K562 (cell line): ENCODE measurements at regions not wholly inside any gene's neighbourhood (a gene's known extent, or its start where the extent isn't known, plus 50 kb on each side); places are given as distances from the start of the nearest gene placed in this dataset.

Experiments
- ATAC-seq: fragments of 200-7000 bp; cut with Tn5 transposase; 3 replicates; pipeline ENCODE4 v1.9.1; 2020; ENCODE audit warnings: moderate library complexity
- BruUV-seq: library from RNA; stranded (reverse); fragments of 400-500 nt; replicated peaks from 2 replicates; lab custom pipeline; 2021; lab: Mats Ljungman, UMichigan
- CTCF ChIA-PET: fragments of 300-600 bp; formaldehyde crosslinking; extraction: SDS; loops from one replicate; lab custom pipeline; 2021; ENCODE audit warnings: low intra/inter-chr PET ratio; lab: Yijun Ruan, JAX
- POLR2A ChIA-PET: fragments of 300-600, 350-650 bp; sonication (Branson Sonifier 250); formaldehyde crosslinking; extraction: SDS; loops from one replicate; lab custom pipeline; 2021; ENCODE audit warnings: antibody characterized with exemption, inconsistent platforms; lab: Yijun Ruan, JAX
- DNase-seq, 4 experiments: peaks; one replicate each; pipeline versions ENCODE4 v3.0.0 to v3.0.0-alpha.2; 2011 to 2018; ENCODE audit warnings: low spot score in 3 of 4, mixed read lengths in 3 of 4; ENCODE audit errors: extremely low read depth in 1 of 4
- FAIRE-seq: peaks from 2 replicates; lab custom pipeline; 2011; peaks lifted over from hg19 to GRCh38; lab: Jason Lieb, UNC
- H2AFZ ChIP-seq: 2 replicates; pipeline ENCODE4 v1.6.0; 2011; ENCODE audit warnings: low read depth, low read length, control low read depth, inconsistent platforms
- H3K27ac ChIP-seq: fragments of 200-600 bp; 3 replicates; pipeline ENCODE4 v1.8.0; 2011; ENCODE audit warnings: low read depth, mild to moderate bottlenecking, control low read depth, inconsistent platforms, low read length, moderate library complexity, mixed read lengths; ENCODE audit errors: extremely low read depth
- H3K27me3 ChIP-seq, 2 experiments: fragments of 300-600 bp in 1 of 2; 2 replicates in 1 of 2; 3 replicates in 1 of 2; pipeline versions ENCODE4 v1.6.0 to v1.8.0; 2011; ENCODE audit warnings: inconsistent platforms in 2 of 2, low read length in 2 of 2, mild to moderate bottlenecking in 1 of 2, mixed read lengths in 1 of 2, moderate library complexity in 1 of 2; ENCODE audit not compliant: control insufficient read depth in 2 of 2, insufficient read depth in 2 of 2
- H3K36me3 ChIP-seq: fragments of 300-600 bp; 3 replicates; pipeline ENCODE4 v1.8.0; 2011; ENCODE audit warnings: mild to moderate bottlenecking, low read length, inconsistent platforms; ENCODE audit not compliant: control insufficient read depth, insufficient read depth
- H3K4me1 ChIP-seq, 2 experiments: fragments of 200-600 bp in 1 of 2; replicated peaks in 1 of 2; 2 replicates in 1 of 2; 3 replicates in 1 of 2; pipeline versions ENCODE4 v1.5.1 to v1.8.0; 2011; ENCODE audit warnings: inconsistent platforms in 2 of 2, low read length in 2 of 2, mild to moderate bottlenecking in 1 of 2, mixed read lengths in 1 of 2, moderate library complexity in 1 of 2; ENCODE audit not compliant: control insufficient read depth in 2 of 2, insufficient read depth in 2 of 2
- H3K4me2 ChIP-seq: 2 replicates; pipeline ENCODE4 v1.6.1; 2011; ENCODE audit warnings: low read length, control low read depth, inconsistent platforms, mixed read lengths; ENCODE audit not compliant: insufficient read depth
- H3K4me3 ChIP-seq: fragments of 200-600 bp; sonication (generic), shearing (Covaris generic); 2 replicates; pipeline ENCODE4 v1.5.1; 2016; ENCODE audit warnings: control low read depth, inconsistent platforms
- H3K79me2 ChIP-seq: fragments of 200-600 bp; 3 replicates; pipeline ENCODE4 v1.8.0; 2011; ENCODE audit warnings: low read length, inconsistent platforms; ENCODE audit not compliant: control insufficient read depth, insufficient read depth
- H3K9ac ChIP-seq, 2 experiments: 2 replicates each; pipeline versions ENCODE4 v1.6.0 to v1.6.1; 2011; ENCODE audit warnings: low read depth in 2 of 2, low read length in 2 of 2, control low read depth in 1 of 2, inconsistent platforms in 1 of 2, mild to moderate bottlenecking in 1 of 2, mixed read lengths in 1 of 2; ENCODE audit not compliant: insufficient read depth in 1 of 2
- H3K9me1 ChIP-seq: one replicate; pipeline ENCODE4 v1.6.0; 2011; ENCODE audit warnings: inconsistent platforms, mild to moderate bottlenecking, low read length, moderate library complexity; ENCODE audit not compliant: control insufficient read depth, insufficient read depth
- H3K9me3 ChIP-seq: replicated peaks from 2 replicates; pipeline ENCODE4 v1.5.1; 2011; ENCODE audit warnings: low read depth, low read length, inconsistent platforms; ENCODE audit not compliant: control insufficient read depth, insufficient read depth
- H4K20me1 ChIP-seq: replicated peaks from 2 replicates; pipeline ENCODE4 v1.6.1; 2011; ENCODE audit warnings: low read length, inconsistent platforms, mixed read lengths; ENCODE audit not compliant: control insufficient read depth, insufficient read depth
- CBX1 ChIP-seq: sonication (generic); IDR thresholded peaks from 2 replicates; pipeline ENCODE4 v1.6.1; 2016; ENCODE audit warnings: antibody characterized with exemption, low read depth, mild to moderate bottlenecking
- ETS2 ChIP-seq: IDR thresholded peaks from 2 replicates; pipeline ENCODE4 v1.6.1; 2016; ENCODE audit warnings: borderline replicate concordance, missing genetic modification characterization, mild to moderate bottlenecking, moderate library complexity, missing compliant biosample characterization; ENCODE audit not compliant: poor library complexity, severe bottlenecking
- ETV6 ChIP-seq, 3 experiments: fragments of 150-350 bp in 1 of 3; sonication (generic) in 1 of 3; formaldehyde crosslinking in 1 of 3; IDR thresholded peaks; 2 replicates each; pipeline versions ENCODE4 v1.6.1 to v1.8.0; 2014 to 2022; ENCODE audit warnings: borderline replicate concordance in 2 of 3, low read depth in 2 of 3, antibody characterized with exemption in 1 of 3, low read length in 1 of 3, mild to moderate bottlenecking in 1 of 3, missing genetic modification reagents in 1 of 3
- FOXA3 ChIP-seq, 2 experiments: fragments of 450-650 bp in 1 of 2; sonication (generic) in 1 of 2; formaldehyde crosslinking; IDR thresholded peaks in 1 of 2; conservative IDR thresholded peaks in 1 of 2; 2 replicates each; pipeline versions ENCODE4 v1.4.0 to v1.8.0; 2020 to 2022; ENCODE audit warnings: mild to moderate bottlenecking in 2 of 2, missing genetic modification reagents in 1 of 2
- MAX ChIP-seq: sonication (generic); formaldehyde crosslinking; IDR thresholded peaks from 2 replicates; pipeline ENCODE4 v1.9.0; 2022; ENCODE audit warnings: mild to moderate bottlenecking, missing genetic modification reagents
- MTA1 ChIP-seq: fragments of 450-650 bp; IDR thresholded peaks from 2 replicates; pipeline ENCODE4 v1.6.1; 2017; ENCODE audit warnings: borderline replicate concordance
- NFE2 ChIP-seq: IDR thresholded peaks from 2 replicates; pipeline ENCODE4 v1.6.1; 2014; ENCODE audit warnings: antibody characterized with exemption, low read depth
- NFE2L1 ChIP-seq: fragments of 450-650 bp; IDR thresholded peaks from 2 replicates; pipeline ENCODE4 v1.6.1; 2016; ENCODE audit warnings: missing genetic modification characterization, low read depth, mild to moderate bottlenecking, missing compliant biosample characterization, moderate library complexity, borderline replicate concordance
- NKRF ChIP-seq: fragments of 450-650 bp; IDR thresholded peaks from 2 replicates; pipeline ENCODE4 v1.6.1; 2016; ENCODE audit warnings: borderline replicate concordance
- NONO ChIP-seq, 2 experiments: fragments of 200-400 bp in 1 of 2; fragments of 450-650 bp in 1 of 2; formaldehyde crosslinking in 1 of 2; IDR thresholded peaks; 2 replicates each; pipeline ENCODE4 v1.6.1; 2017; ENCODE audit warnings: low read depth in 2 of 2, mild to moderate bottlenecking in 2 of 2, moderate library complexity in 2 of 2, low read length in 1 of 2
- RFX7 ChIP-seq: fragments of 250-450 bp; sonication (Bioruptor Pico); IDR thresholded peaks from 2 replicates; pipeline ENCODE4 v1.5.1; 2021; ENCODE audit warnings: mild to moderate bottlenecking
- SLC30A9 ChIP-seq: fragments of 250-450 bp; sonication (Bioruptor Pico); IDR thresholded peaks from 2 replicates; pipeline ENCODE4 v1.8.0; 2022; ENCODE audit warnings: mild to moderate bottlenecking, moderate library complexity
- STAT5A ChIP-seq: IDR thresholded peaks from 2 replicates; pipeline ENCODE4 v1.6.1; 2012; ENCODE audit warnings: low read length, inconsistent platforms, borderline replicate concordance
- TAF15 ChIP-seq: fragments of 200-400 bp; formaldehyde crosslinking; IDR thresholded peaks from 2 replicates; pipeline ENCODE4 v1.6.1; 2017; ENCODE audit warnings: mild to moderate bottlenecking, low read depth, low read length, moderate library complexity
- TGIF2 ChIP-seq: sonication (generic); formaldehyde crosslinking; IDR thresholded peaks from 2 replicates; pipeline ENCODE4 v1.8.1; 2022; ENCODE audit warnings: mild to moderate bottlenecking, missing genetic modification reagents, moderate library complexity
- ZBTB11 ChIP-seq, 3 experiments: fragments of 200-800 bp in 1 of 3; fragments of 250-450 bp in 1 of 3; fragments of 450-650 bp in 1 of 3; sonication (Bioruptor Pico) in 1 of 3; sonication (Bioruptor generic) in 1 of 3; formaldehyde crosslinking in 1 of 3; IDR thresholded peaks; 2 replicates each; pipeline versions ENCODE4 v1.6.1 to v1.8.0; 2016 to 2022; ENCODE audit warnings: mild to moderate bottlenecking in 2 of 3, missing genetic modification characterization in 2 of 3, missing compliant biosample characterization in 1 of 3, moderate library complexity in 1 of 3
- ZNF311 ChIP-seq: fragments of 250-450 bp; sonication (Bioruptor Pico); IDR thresholded peaks from 2 replicates; pipeline ENCODE4 v1.4.0; 2020; ENCODE audit warnings: mild to moderate bottlenecking, moderate library complexity
- ZNF707 ChIP-seq: fragments of 250-450 bp; sonication (Bioruptor Pico); conservative IDR thresholded peaks from 2 replicates; pipeline ENCODE4 v1.8.0; 2022; ENCODE audit warnings: inconsistent platforms, mild to moderate bottlenecking, moderate library complexity
- WGBS: fragments of 100-300 bp; shearing (Covaris generic); methylation state at CpG from one replicate; pipeline ENCODE4 v1.1.6; 2016; ENCODE audit warnings: low coverage, mixed read lengths; ENCODE audit not compliant: insufficient coverage; ENCODE audit errors: missing lambda C conversion rate; 5-methylcytosine and 5-hydroxymethylcytosine counted together
- in situ Hi-C: fragments of 300-500 bp; cut with MboI; formaldehyde crosslinking; loops from 4 replicates; pipeline ENCODE4 v1.15.0; 2018; ENCODE audit warnings: inconsistent platforms, mixed read lengths
- intact Hi-C: fragments of 100-400 bp; cut with micrococcal nuclease; formaldehyde crosslinking; loops from 2 replicates; pipeline ENCODE4 v1.14.2; 2022

GRCh38 chr2:91975130-91975491 lies 2896.1 kb upstream of the TEKT4 start:
- no peak overlapping the region for H3K4me3 ChIP-seq
- no peaks in the 10 kb centered on the region for H3K4me1 ChIP-seq
- H3K9me1 ChIP-seq = no peaks in the 10 kb centered on the region
- intact Hi-C loops (no loop called here), in situ Hi-C loops (no loop called here)
- 4% methylated on average over 10 of the region's 18 CpGs for WGBS
- FAIRE-seq = no peak
- POLR2A ChIA-PET = no interaction called here
- no peak overlapping the region for H2AFZ ChIP-seq
- ATAC-seq = no peak
- no peaks in the 10 kb centered on the region for H3K9me3 ChIP-seq
- H3K4me2 ChIP-seq = no peak overlapping the region
- DNase-seq = no peak
- no peak overlapping the region for H3K9ac ChIP-seq
- H3K36me3 ChIP-seq = no peaks in the 10 kb centered on the region
- no peaks in the 10 kb centered on the region for H3K79me2 ChIP-seq
- CTCF ChIA-PET = no interaction called here
- no peak overlapping the region for H3K27ac ChIP-seq
- BruUV-seq = no TSS peak
- H3K27me3 ChIP-seq = no peaks in the 10 kb centered on the region
- no peaks in the 10 kb centered on the region for H4K20me1 ChIP-seq
- TF ChIP-seq NFE2L1 (tag) (no peak), RFX7 (CRISPR knock-in tag) (no peak), TAF15 (no peak), NONO (IDR thresholded peaks at IDR 0.05; ENCODE audit: low read depth in 2 of 2, low read length in 1 of 2) (no peak), ZBTB11 (CRISPR knock-in tag; IDR thresholded peaks at IDR 0.05) (no peak), ZNF707 (CRISPR knock-in tag) (no peak), ETV6 (IDR thresholded peaks at IDR 0.05; ENCODE audit: borderline replicate concordance in 1 of 2, low read depth in 2 of 2, low read length in 1 of 2) (no peak), ETV6 (CRISPR knock-in tag; IDR thresholded peaks at IDR 0.05; ENCODE audit: borderline replicate concordance) (no peak), SLC30A9 (CRISPR knock-in tag) (no peak), STAT5A (no peak), CBX1 (no peak), NKRF (no peak), MAX (CRISPR knock-in tag) (no peak), FOXA3 (CRISPR knock-in tag; conservative IDR thresholded peaks at IDR 0.05 in 1 of 2, IDR thresholded peaks at IDR 0.05 in 1 of 2) (no peak), ETS2 (tag) (no peak), MTA1 (no peak), ZNF311 (CRISPR knock-in tag) (no peak), NFE2 (no peak), TGIF2 (CRISPR knock-in tag) (no peak)
